Activated CD8-positive, alpha-beta T cell treated with anti-CD3 and anti-CD28 coated beads for 36 hours (primary cell): ENCODE measurements at regions not wholly inside any gene's neighbourhood (a gene's known extent, or its start where the extent isn't known, plus 50 kb on each side); places are given as distances from the start of the nearest gene placed in this dataset.

ENCODE experiments used
- ATAC-seq: fragments of 200-7000 bp; cut with Tn5 transposase; one replicate; pipeline ENCODE4 v1.10.0; 2021; ENCODE audit warnings: mild to moderate bottlenecking, moderate library complexity
- CTCF ChIA-PET: fragments of 350-600 bp; sonication (Branson Sonifier 250); formaldehyde crosslinking; loops from one replicate; lab custom pipeline; 2021; ENCODE audit warnings: antibody characterized with exemption; lab: Charles Lee
- POLR2A ChIA-PET: fragments of 350-600 bp; sonication (Branson Sonifier 250); formaldehyde crosslinking; loops from one replicate; lab custom pipeline; 2021; ENCODE audit warnings: antibody characterized with exemption; lab: Charles Lee
- DNase-seq: peaks from one replicate; pipeline ENCODE4 v3.0.0-alpha.2; 2020
- H3K27ac Mint-ChIP-seq: one replicate; pipeline ENCODE4 v1.8.0; 2021; ENCODE audit warnings: mild to moderate bottlenecking, mixed read lengths
- H3K27me3 Mint-ChIP-seq: one replicate; pipeline ENCODE4 v1.8.0; 2021; ENCODE audit warnings: mixed read lengths
- H3K36me3 Mint-ChIP-seq: one replicate; pipeline ENCODE4 v1.8.0; 2021; ENCODE audit warnings: low read depth, mixed read lengths
- H3K4me1 Mint-ChIP-seq: one replicate; pipeline ENCODE4 v1.8.0; 2021; ENCODE audit warnings: low read depth, mixed read lengths
- H3K4me3 Mint-ChIP-seq: one replicate; pipeline ENCODE4 v1.8.0; 2021; ENCODE audit warnings: mild to moderate bottlenecking, moderate library complexity, mixed read lengths
- H3K9me3 Mint-ChIP-seq: one replicate; pipeline ENCODE4 v1.8.0; 2021; ENCODE audit warnings: mixed read lengths
- intact Hi-C: fragments of 100-400 bp; cut with micrococcal nuclease; formaldehyde crosslinking; loops from one replicate; pipeline ENCODE4 v1.10.0; 2022
- TF ChIP-seq, protein P1 (sequence below): fragments of 200-600 bp; IDR thresholded peaks from one replicate; pipeline ENCODE4 v1.8.0; 2022; ENCODE audit warnings: antibody characterized with exemption, mild to moderate bottlenecking

DNA sequence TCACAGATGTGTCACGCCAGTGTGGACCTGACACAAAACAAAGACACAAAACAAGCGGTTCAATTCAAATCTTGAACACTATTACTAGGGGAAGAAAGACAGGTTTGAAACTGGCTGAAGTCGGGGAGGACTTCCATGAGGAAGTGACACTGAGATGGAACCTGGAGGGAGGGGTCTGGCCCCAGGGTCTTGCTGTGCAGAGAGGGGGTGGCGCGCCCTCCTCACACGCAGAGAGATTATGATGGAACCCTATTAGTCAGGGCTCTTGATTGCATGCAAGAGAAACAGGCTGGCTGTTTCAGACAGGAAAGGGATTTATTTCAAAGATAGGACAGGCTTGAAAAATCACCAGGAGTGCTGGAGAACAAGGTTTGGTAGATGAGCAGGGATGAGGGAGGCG is 363.6 kb upstream of the HS6ST1 start:
- no peaks in the 10 kb centered on the region for H3K36me3 Mint-ChIP-seq
- intact Hi-C loops, result no loop called here
- H3K4me3 Mint-ChIP-seq, result no peak overlapping the region
- ATAC-seq, result no peak
- H3K27me3 Mint-ChIP-seq, result no peaks in the 10 kb centered on the region
- H3K27ac Mint-ChIP-seq, result no peak overlapping the region
- CTCF ChIA-PET, result no interaction called here
- no peaks in the 10 kb centered on the region for H3K9me3 Mint-ChIP-seq
- POLR2A ChIA-PET, result no interaction called here
- TF ChIP-seq, protein P1, sequence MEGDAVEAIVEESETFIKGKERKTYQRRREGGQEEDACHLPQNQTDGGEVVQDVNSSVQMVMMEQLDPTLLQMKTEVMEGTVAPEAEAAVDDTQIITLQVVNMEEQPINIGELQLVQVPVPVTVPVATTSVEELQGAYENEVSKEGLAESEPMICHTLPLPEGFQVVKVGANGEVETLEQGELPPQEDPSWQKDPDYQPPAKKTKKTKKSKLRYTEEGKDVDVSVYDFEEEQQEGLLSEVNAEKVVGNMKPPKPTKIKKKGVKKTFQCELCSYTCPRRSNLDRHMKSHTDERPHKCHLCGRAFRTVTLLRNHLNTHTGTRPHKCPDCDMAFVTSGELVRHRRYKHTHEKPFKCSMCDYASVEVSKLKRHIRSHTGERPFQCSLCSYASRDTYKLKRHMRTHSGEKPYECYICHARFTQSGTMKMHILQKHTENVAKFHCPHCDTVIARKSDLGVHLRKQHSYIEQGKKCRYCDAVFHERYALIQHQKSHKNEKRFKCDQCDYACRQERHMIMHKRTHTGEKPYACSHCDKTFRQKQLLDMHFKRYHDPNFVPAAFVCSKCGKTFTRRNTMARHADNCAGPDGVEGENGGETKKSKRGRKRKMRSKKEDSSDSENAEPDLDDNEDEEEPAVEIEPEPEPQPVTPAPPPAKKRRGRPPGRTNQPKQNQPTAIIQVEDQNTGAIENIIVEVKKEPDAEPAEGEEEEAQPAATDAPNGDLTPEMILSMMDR, result no peak
- H3K4me1 Mint-ChIP-seq, result peaks cover 3% of the 10 kb centered on the region
- DNase-seq, result no peak

DNA sequence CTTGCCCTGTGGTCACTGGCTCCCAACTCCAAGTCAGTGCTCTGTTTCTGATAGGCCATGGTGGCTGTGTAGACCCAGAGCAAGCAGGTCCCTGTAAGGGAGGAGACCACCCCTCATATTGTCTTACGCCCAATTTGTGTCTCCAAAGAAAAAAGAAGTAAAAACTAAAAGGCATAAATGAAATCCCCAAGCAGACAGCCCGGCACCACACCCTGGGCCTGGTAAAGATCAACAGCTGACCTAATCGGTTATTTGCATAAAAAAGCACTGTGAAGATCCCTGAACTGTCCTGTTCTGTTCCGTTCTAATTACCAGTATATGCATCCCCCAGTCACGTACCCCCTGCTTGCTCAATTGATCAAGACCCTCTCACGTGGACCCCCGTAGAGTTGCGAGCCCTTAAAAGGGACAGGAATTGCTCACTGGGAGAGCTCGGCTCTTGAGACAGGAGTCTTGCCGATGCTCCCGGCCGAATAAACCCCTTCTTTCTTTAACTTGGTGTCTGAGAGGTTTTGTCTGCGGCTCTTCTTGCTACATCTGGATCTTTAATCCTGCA is 364.1 kb upstream of the HS6ST1 start:
- DNase-seq (no peak), ATAC-seq (no peak)
- H3K4me1 Mint-ChIP-seq, result peaks cover 3% of the 10 kb centered on the region
- TF ChIP-seq, protein P1, result no peak
- ChIA-PET CTCF (no interaction called here), POLR2A (no interaction called here)
- no peaks in the 10 kb centered on the region for H3K27me3 Mint-ChIP-seq
- H3K4me3 Mint-ChIP-seq, result no peak overlapping the region
- intact Hi-C loops, result no loop called here
- no peaks in the 10 kb centered on the region for H3K36me3 Mint-ChIP-seq
- H3K9me3 Mint-ChIP-seq, result no peaks in the 10 kb centered on the region
- H3K27ac Mint-ChIP-seq, result no peak overlapping the region

DNA sequence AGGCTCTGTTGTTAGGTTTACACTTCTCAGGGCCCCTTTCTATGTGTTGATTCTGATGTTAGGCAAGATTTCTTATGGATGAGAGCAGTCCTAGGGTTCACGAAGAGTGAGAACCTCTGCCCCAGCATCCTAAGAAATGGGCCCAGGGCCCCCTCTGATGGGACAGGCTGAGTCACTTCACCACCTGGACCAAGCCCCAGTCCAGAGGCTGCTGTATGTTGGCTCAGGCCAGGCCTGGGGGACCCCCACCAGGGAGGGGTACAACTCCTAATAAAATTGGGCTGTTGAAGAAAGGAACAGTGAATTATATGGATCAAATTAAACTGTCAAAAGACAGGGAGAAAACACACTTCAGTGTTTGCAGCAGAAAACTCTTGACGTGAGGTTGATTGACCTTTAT is 365.9 kb upstream of the HS6ST1 start:
- TF ChIP-seq, protein P1, result no peak
- Mint-ChIP-seq H3K36me3 (no peaks in the 10 kb centered on the region), H3K4me3 (no peak overlapping the region), H3K4me1 (peaks cover 3% of the 10 kb centered on the region), H3K27me3 (no peaks in the 10 kb centered on the region), H3K9me3 (no peaks in the 10 kb centered on the region), H3K27ac (no peak overlapping the region)
- DNase-seq (no peak), ATAC-seq (no peak)
- intact Hi-C loops, result no loop called here
- CTCF ChIA-PET, result no interaction called here
- POLR2A ChIA-PET, result no interaction called here

DNA sequence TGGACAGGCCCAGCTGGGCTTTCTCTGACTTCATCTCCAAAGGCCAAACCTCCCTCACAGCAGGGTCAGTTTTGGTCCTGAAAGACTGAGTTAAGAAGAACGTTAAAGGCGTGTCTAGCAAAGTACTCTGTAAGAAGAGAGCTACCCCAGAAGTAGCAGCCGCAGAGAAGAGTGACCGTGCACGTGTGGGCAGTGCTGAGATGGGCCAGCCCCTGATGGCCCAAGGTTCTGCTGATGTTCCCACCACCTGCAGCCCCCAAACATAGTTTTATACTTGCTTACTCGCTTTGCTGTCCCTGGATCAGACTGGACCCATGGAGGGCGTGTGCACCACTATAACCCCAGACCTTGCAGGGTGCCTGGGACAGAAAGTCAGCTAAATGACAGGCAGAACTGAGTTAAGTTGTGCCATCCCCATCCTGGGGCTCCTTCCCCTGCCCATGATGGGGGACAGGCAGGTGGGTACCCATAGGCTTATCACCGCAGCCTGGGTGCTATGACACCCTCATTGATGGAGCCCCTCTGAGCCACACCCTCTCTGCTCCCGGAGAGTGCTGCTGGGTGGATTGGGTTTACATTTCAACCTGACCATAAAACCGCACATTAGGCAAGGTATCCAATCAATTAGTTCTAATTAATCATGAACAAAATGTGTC is 367.3 kb upstream of the HS6ST1 start:
- ChIA-PET CTCF (interaction anchor here (1.0 kb wide), 1 partner anchor 69 kb away, joined by 3 read pairs; no protein-coding TSS in a partner anchor), POLR2A (interaction anchor here (0.7 kb wide), 2 partner anchors 173 to 328 kb away, joined by 3 to 6 read pairs; no protein-coding TSS in a partner anchor)
- intact Hi-C loops, result no loop called here
- no peaks in the 10 kb centered on the region for H3K9me3 Mint-ChIP-seq
- H3K4me3 Mint-ChIP-seq, result no peak overlapping the region
- H3K4me1 Mint-ChIP-seq, result peaks cover 3% of the 10 kb centered on the region
- H3K36me3 Mint-ChIP-seq, result no peaks in the 10 kb centered on the region
- DNase-seq, result peak; percentile 5
- no peaks in the 10 kb centered on the region for H3K27me3 Mint-ChIP-seq
- ATAC-seq, result no peak
- no peak overlapping the region for H3K27ac Mint-ChIP-seq
- TF ChIP-seq, protein P1, result no peak

DNA sequence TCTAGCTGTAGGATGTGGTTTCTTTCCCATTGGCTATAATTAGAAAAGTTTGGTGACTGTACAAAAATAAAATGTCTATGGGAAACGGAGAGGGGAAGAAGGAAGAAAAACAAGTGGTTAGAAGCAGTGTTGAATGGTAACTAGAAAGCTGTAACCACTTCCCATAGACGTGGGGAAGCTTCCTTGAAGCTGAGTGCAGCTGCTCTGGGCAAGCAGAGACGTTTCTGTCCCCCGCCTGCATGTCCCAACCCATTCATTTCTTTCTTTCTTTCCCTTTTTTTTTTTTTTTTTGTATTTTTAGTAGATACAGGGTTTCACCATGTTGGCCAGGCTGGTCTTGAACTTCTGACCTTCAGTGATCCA is 367.8 kb upstream of the HS6ST1 start:
- ATAC-seq, result peak; percentile 47
- peak; percentile 9 for DNase-seq
- TF ChIP-seq, protein P1, result no peak
- CTCF ChIA-PET, result no interaction called here
- Mint-ChIP-seq H3K4me1 (peaks cover 3% of the 10 kb centered on the region), H3K4me3 (no peak overlapping the region), H3K27me3 (no peaks in the 10 kb centered on the region), H3K36me3 (no peaks in the 10 kb centered on the region), H3K9me3 (no peaks in the 10 kb centered on the region), H3K27ac (no peak overlapping the region)
- intact Hi-C loops, result no loop called here
- POLR2A ChIA-PET, result interaction anchor here (0.7 kb wide), 2 partner anchors 174 to 329 kb away, joined by 3 to 6 read pairs; no protein-coding TSS in a partner anchor
